Transverse colon (tissue), 4 donors: ENCODE measurements at regions not wholly inside any gene's neighbourhood (a gene's known extent, or its start where the extent isn't known, plus 50 kb on each side); places are given as distances from the start of the nearest gene placed in this dataset.

Experiments
- EP300 ChIP-seq: sonication (generic); formaldehyde crosslinking; IDR thresholded peaks from one replicate; pipeline ENCODE4 v1.6.1; 2017; ENCODE audit warnings: antibody characterized with exemption, low read depth
- POLR2A ChIP-seq: fragments of 450-650 bp; IDR thresholded peaks from one replicate; pipeline ENCODE4 v1.6.1; 2016; ENCODE audit warnings: antibody characterized with exemption, mild to moderate bottlenecking, moderate library complexity
- POLR2AphosphoS5 ChIP-seq, 3 donors: sonication (generic); formaldehyde crosslinking; IDR thresholded peaks; one replicate each; pipeline ENCODE4 v1.6.1; 2016; ENCODE audit warnings: antibody characterized with exemption in 3 of 3
- TF ChIP-seq, protein P1 (sequence below), 5 experiments: fragments of 200-600 bp in 3 of 5; fragments of 450-650 bp in 2 of 5; sonication (generic) in 3 of 5; IDR thresholded peaks; 1 replicate in 2 of 5; 2 replicates in 3 of 5; pipeline ENCODE4 v1.5.1; 2016 to 2017; ENCODE audit warnings: antibody characterized with exemption in 5 of 5, inconsistent platforms in 3 of 5, mild to moderate bottlenecking in 2 of 5, moderate library complexity in 1 of 5

DNA sequence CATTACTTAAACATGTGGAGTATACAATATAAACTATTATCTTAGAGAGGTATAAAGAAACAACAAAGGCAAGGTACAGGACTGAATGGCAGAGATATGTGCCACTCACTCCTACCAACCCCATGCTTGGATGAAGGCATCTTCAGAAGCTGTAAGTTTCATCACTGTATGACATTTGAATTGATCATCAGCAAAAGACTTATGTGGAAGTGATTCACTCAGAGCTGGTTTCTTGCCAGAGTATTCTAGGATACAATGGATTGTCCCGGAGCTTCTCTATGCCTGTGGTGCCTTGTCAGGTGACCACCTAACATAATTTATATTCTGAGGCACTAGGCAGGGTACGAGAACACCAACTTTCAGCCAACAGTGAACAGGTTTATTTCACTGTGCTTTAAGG, 392.2 kb downstream of the PPP1R2C start:
- TF ChIP-seq, protein P1, sequence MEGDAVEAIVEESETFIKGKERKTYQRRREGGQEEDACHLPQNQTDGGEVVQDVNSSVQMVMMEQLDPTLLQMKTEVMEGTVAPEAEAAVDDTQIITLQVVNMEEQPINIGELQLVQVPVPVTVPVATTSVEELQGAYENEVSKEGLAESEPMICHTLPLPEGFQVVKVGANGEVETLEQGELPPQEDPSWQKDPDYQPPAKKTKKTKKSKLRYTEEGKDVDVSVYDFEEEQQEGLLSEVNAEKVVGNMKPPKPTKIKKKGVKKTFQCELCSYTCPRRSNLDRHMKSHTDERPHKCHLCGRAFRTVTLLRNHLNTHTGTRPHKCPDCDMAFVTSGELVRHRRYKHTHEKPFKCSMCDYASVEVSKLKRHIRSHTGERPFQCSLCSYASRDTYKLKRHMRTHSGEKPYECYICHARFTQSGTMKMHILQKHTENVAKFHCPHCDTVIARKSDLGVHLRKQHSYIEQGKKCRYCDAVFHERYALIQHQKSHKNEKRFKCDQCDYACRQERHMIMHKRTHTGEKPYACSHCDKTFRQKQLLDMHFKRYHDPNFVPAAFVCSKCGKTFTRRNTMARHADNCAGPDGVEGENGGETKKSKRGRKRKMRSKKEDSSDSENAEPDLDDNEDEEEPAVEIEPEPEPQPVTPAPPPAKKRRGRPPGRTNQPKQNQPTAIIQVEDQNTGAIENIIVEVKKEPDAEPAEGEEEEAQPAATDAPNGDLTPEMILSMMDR (IDR thresholded peaks at IDR 0.05): no peak
- TF ChIP-seq POLR2A: no peak
- no peak for TF ChIP-seq POLR2AphosphoS5 (IDR thresholded peaks at IDR 0.05)
- TF ChIP-seq EP300: no peak
